Esophagus muscularis mucosa (tissue), 4 donors: ENCODE measurements at regions not wholly inside any gene's neighbourhood (a gene's known extent, or its start where the extent isn't known, plus 50 kb on each side); places are given as distances from the start of the nearest gene placed in this dataset.

ENCODE experiments used
- DNase-seq: peaks from one replicate; pipeline ENCODE4 v3.0.0-alpha.2; 2017; ENCODE audit errors: extremely low spot score
- H3K27ac ChIP-seq, 4 donors: fragments of 200-600 bp; sonication (generic); replicated peaks in 1 of 4; 1 replicate in 3 of 4; 2 replicates in 1 of 4; pipeline ENCODE4 v1.5.1; 2016 to 2019; ENCODE audit warnings: mild to moderate bottlenecking in 1 of 4
- H3K27me3 ChIP-seq, 4 donors: fragments of 200-600 bp; sonication (generic); one replicate each; pipeline versions ENCODE4 v1.5.1 to v1.6.0; 2016 to 2019
- H3K36me3 ChIP-seq, 4 donors: fragments of 200-600 bp; sonication (generic); one replicate each; pipeline ENCODE4 v1.5.1; 2016 to 2019
- H3K4me1 ChIP-seq, 4 donors: fragments of 200-600 bp; sonication (generic); one replicate each; pipeline ENCODE4 v1.5.1; 2016 to 2019
- H3K4me3 ChIP-seq, 4 donors: fragments of 200-600 bp; sonication (generic); 1 replicate in 2 of 4; 2 replicates in 2 of 4; pipeline ENCODE4 v1.5.1; 2016 to 2019; ENCODE audit warnings: mild to moderate bottlenecking in 4 of 4, moderate library complexity in 1 of 4
- H3K9me3 ChIP-seq, 4 donors: fragments of 200-600 bp; sonication (generic); 1 replicate in 3 of 4; 2 replicates in 1 of 4; pipeline ENCODE4 v1.5.1; 2016 to 2019
- EP300 ChIP-seq: sonication (generic); formaldehyde crosslinking; IDR thresholded peaks from one replicate; pipeline ENCODE4 v1.6.1; 2017; ENCODE audit warnings: antibody characterized with exemption
- POLR2A ChIP-seq: fragments of 450-650 bp; IDR thresholded peaks from one replicate; pipeline ENCODE4 v1.6.1; 2017; ENCODE audit warnings: antibody characterized with exemption, moderate library complexity, mild to moderate bottlenecking, low read depth
- POLR2AphosphoS5 ChIP-seq, 2 donors: sonication (generic); formaldehyde crosslinking; IDR thresholded peaks; one replicate each; pipeline ENCODE4 v1.6.1; 2017; ENCODE audit warnings: antibody characterized with exemption in 2 of 2
- WGBS: methylation state at CpG from one replicate; pipeline ENCODE4 v1.1.5; 2018; 5-methylcytosine and 5-hydroxymethylcytosine counted together
- intact Hi-C: fragments of 100-400 bp; cut with DNase I; formaldehyde crosslinking; loops from one replicate; pipeline ENCODE4 v1.15.1; 2023
- TF ChIP-seq, protein P1 (sequence below), 3 experiments: fragments of 200-600 bp in 2 of 3; fragments of 450-650 bp in 1 of 3; sonication (generic) in 2 of 3; IDR thresholded peaks; one replicate each; pipeline ENCODE4 v1.5.1; 2017 to 2019; ENCODE audit warnings: antibody characterized with exemption in 3 of 3, mild to moderate bottlenecking in 2 of 3, moderate library complexity in 1 of 3

DNA sequence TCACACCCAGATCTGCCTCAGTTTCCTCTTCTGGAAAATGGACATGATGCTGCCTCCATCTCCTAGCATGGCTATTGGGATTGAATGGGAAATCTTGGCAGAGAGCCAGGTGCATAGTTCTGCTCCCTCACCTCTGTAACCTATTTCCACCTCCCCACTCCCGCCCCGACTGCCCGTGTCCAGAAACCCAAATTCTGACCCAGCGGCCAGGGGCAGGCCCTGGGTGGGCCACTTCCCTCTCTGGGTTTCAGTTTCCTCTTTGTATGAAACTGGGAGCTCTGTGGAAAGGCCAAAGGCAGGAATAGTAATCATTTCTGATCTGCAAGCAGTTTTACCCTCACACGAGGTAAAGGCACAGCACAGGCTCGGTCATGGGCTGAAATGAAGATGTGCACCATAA is 74.1 kb upstream of the DUSP5 start:
- Histone ChIP-seq H3K4me3 (no peak overlapping the region), H3K27me3 (no peaks in the 10 kb centered on the region), H3K27ac (no peak overlapping the region), H3K9me3 (no peaks in the 10 kb centered on the region), H3K36me3 (no peaks in the 10 kb centered on the region), H3K4me1 (peaks cover 0 to 8% (median 1%) of the 10 kb centered on the region in 4 donors)
- TF ChIP-seq POLR2A (no peak), POLR2AphosphoS5 (IDR thresholded peaks at IDR 0.05) (no peak), EP300 (no peak)
- TF ChIP-seq, protein P1, sequence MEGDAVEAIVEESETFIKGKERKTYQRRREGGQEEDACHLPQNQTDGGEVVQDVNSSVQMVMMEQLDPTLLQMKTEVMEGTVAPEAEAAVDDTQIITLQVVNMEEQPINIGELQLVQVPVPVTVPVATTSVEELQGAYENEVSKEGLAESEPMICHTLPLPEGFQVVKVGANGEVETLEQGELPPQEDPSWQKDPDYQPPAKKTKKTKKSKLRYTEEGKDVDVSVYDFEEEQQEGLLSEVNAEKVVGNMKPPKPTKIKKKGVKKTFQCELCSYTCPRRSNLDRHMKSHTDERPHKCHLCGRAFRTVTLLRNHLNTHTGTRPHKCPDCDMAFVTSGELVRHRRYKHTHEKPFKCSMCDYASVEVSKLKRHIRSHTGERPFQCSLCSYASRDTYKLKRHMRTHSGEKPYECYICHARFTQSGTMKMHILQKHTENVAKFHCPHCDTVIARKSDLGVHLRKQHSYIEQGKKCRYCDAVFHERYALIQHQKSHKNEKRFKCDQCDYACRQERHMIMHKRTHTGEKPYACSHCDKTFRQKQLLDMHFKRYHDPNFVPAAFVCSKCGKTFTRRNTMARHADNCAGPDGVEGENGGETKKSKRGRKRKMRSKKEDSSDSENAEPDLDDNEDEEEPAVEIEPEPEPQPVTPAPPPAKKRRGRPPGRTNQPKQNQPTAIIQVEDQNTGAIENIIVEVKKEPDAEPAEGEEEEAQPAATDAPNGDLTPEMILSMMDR (IDR thresholded peaks at IDR 0.05): no peak
- intact Hi-C loops: no loop called here
- WGBS: 86% methylated on average over 6 of the region's 6 CpGs
- DNase-seq: no peak

DNA sequence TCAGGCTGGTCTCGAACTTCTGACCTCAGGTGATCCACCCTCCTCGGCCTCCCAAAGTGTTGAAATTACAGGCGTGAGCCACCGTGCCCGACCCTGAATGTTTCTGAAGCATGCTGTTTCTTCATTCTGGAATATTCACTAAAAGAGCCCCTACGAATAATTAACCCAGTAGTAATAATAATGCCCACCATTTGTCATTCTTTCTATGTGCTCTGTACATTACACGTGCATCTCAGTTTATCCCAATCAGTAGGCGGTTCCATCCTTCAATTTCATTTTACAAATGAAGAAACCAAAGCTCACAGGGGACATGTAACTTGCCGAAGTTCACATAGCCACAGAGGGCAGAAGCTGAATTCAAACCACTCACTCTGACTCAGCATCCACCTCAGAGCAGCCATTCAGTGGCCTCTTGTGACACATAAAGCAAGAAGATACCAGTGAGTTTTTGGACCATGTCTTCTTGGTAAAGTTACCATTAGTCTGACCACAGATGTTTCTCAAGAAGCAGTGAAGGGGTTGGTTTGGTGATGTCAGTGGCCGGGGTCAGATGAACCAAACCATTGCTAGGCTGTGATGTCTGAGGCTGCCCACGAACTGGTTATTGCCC is 71.9 kb upstream of the DUSP5 start:
- intact Hi-C loops: no loop called here

DNA sequence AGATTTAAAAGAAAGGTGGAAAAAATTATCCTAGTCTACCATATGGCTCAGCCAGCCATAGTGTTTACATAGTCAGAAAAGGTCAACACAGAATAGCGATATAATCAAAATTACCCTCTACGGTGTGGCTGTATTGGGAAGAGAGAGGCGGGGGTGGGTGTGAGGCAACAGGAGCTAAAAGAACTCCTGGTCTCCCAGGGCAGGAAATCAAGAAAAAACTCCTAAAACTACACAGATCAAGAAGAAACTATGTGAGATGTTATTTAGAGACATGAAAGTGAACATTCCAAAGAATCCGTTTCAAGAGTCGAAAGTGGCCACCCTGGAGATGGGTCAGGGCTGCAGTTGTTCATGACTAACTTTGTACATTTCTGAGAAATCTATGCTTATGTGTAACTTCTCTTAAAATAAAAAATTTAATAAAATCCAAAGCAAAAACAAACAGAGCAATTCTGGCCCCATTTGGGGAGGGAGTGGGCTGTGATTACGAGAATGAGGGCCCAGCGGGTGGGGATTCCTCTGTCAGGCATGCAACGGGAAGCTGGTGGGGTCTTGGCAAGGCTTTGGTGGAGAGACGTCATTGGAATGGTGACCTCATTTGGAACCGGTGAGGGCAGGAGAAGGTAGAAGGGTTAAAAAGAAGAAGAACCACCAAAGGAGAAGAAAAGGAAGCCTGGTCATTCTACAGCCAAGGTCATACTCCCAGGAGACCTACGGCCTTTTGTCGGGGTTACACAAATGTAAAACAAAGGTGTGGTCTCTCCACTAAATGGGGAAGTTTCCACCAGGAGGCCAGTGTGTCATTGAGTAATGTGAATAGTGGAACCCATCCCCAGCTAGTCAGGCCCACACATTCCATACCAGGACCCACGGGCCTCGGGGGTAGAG is 71.2 kb upstream of the DUSP5 start:
- peak overlapping the region in 1 of 4 donors; percentile 36 for H3K27ac ChIP-seq
- no peaks in the 10 kb centered on the region for H3K36me3 ChIP-seq
- H3K4me1 ChIP-seq: peaks cover 0 to 8% (median 1%) of the 10 kb centered on the region in 4 donors
- intact Hi-C loops: no loop called here
- no peak for DNase-seq
- H3K9me3 ChIP-seq: no peaks in the 10 kb centered on the region
- no peaks in the 10 kb centered on the region for H3K27me3 ChIP-seq
- 70% methylated on average over 14 of the region's 14 CpGs for WGBS
- no peak overlapping the region for H3K4me3 ChIP-seq
- TF ChIP-seq POLR2A (no peak), POLR2AphosphoS5 (IDR thresholded peaks at IDR 0.05) (no peak), EP300 (no peak)
- TF ChIP-seq, protein P1 (IDR thresholded peaks at IDR 0.05): no peak

More for the DNA sequence above, 71.9 kb upstream of the DUSP5 start:
- 91% methylated on average over 11 of the region's 11 CpGs for WGBS
- H3K4me3 ChIP-seq: no peak overlapping the region
- TF ChIP-seq, protein P1 (IDR thresholded peaks at IDR 0.05): no peak
- TF ChIP-seq POLR2A (no peak), EP300 (no peak), POLR2AphosphoS5 (IDR thresholded peaks at IDR 0.05) (peak in 1 of 2 donors; percentile 6)
- H3K27me3 ChIP-seq: no peaks in the 10 kb centered on the region
- no peak overlapping the region for H3K27ac ChIP-seq
- peaks cover 0 to 8% (median 1%) of the 10 kb centered on the region in 4 donors for H3K4me1 ChIP-seq
- H3K36me3 ChIP-seq: no peaks in the 10 kb centered on the region
- no peak for DNase-seq
- H3K9me3 ChIP-seq: no peaks in the 10 kb centered on the region

DNA sequence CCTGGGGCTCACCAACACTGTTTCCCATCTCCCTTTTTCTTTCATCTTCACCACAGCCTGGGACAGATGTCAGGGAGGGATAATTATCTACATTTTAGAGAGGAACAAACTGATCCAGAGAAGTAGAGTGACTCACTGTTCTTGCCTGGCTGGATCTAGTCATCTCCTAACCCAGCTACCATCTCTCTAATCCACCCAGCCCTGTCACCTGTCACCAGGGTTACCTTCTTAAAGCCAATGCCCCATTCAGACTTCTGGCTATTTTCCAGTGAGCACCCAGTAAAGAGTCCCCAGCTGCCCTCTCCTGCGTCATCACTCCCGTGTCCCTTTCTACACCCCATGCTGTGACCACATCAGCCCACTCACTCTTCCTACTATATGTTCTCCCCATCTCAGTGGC is 68.4 kb upstream of the DUSP5 start:
- DNase-seq: no peak
- H3K9me3 ChIP-seq: no peaks in the 10 kb centered on the region
- intact Hi-C loops: no loop called here
- H3K4me1 ChIP-seq: peaks cover 0 to under 1% (median 0%) of the 10 kb centered on the region in 4 donors
- no peak overlapping the region for H3K27ac ChIP-seq
- TF ChIP-seq, protein P1 (IDR thresholded peaks at IDR 0.05): no peak
- TF ChIP-seq EP300 (no peak), POLR2A (no peak)
- WGBS: 77% methylated on average over 2 of the region's 2 CpGs
- no peaks in the 10 kb centered on the region for H3K27me3 ChIP-seq
- H3K36me3 ChIP-seq: no peaks in the 10 kb centered on the region
- H3K4me3 ChIP-seq: no peak overlapping the region
